Mammary epithelial cell (primary cell): ENCODE measurements at regions not wholly inside any gene's neighbourhood (a gene's known extent, or its start where the extent isn't known, plus 50 kb on each side); places are given as distances from the start of the nearest gene placed in this dataset.
"Not testable (repeated sequence)": the region's sequence is repeated elsewhere in the genome, so short reads cannot be mapped to it uniquely, and the experiment has no call there.

Source experiments
- CTCF ChIP-seq, 2 donors: IDR thresholded peaks in 1 of 2; conservative IDR thresholded peaks in 1 of 2; 2 replicates each; pipeline ENCODE4 v1.5.1; 2011 to 2012; ENCODE audit warnings: inconsistent platforms in 2 of 2, low read length in 2 of 2, mild to moderate bottlenecking in 2 of 2, control low read depth in 1 of 2, low read depth in 1 of 2; ENCODE audit not compliant: insufficient read depth in 1 of 2; ENCODE audit errors: extremely low read depth in 1 of 2
- EZH2 ChIP-seq: IDR thresholded peaks from 2 replicates; pipeline ENCODE4 v1.6.1; 2012; ENCODE audit warnings: low read length, inconsistent platforms, borderline replicate concordance

DNA sequence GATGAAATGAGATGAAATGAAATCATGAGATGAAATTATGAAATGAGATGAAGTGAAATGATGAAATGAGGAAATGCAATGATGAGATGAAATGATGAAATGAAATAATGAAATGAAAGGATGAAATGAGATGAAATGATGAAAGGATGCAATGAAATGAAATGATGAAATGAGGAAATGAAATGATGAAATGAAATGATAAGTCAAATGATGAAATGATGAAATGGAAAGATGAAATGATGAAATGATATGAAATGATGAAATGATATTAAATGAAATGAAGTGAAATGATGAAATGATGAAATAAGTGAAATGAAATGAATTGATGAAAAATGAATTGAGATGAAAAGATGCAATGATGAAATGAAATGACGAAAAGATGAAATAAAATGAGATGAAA is 220.2 kb upstream of the VKORC1L1 start:
- not testable (repeated sequence) for TF ChIP-seq EZH2; CTCF (conservative IDR thresholded peaks at IDR 0.05 in 1 of 2, IDR thresholded peaks at IDR 0.05 in 1 of 2; ENCODE audit: extremely low read depth in 1 of 2, insufficient read depth in 1 of 2, low read depth in 1 of 2, low read length in 2 of 2)
